ENCODE measurements at regions not wholly inside any gene's neighbourhood (a gene's known extent, or its start where the extent isn't known, plus 50 kb on each side); places are given as distances from the start of the nearest gene placed in this dataset.

DNA sequence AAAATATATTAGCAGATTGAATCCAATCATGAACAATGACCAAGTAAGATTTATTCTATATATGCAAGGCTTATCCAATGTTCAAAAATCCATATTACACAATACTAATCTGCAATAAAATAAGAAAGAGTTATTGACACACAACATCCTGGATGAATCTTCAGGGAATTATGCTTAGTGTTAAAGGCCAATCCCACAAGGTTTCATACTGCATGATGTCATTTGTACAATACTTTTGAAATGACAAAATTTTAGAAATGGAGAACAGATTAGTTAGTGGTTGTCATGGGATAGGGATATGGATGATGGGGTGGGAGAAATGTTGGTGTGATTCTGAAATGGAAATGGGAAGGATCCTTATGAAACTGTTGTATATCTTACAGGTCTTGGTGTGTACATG is 425.7 kb downstream of the SIPA1L2 start:
- peaks cover 3% of the 10 kb centered on the region; the same call in 1 of the 2 replicates for H3K27me3 Mint-ChIP-seq (ENCODE audit: low read depth)
- H3K9me3 Mint-ChIP-seq = peaks cover 39% of the 10 kb centered on the region
- H3K4me1 Mint-ChIP-seq = peaks cover 9% of the 10 kb centered on the region
- TF ChIP-seq, protein P1, sequence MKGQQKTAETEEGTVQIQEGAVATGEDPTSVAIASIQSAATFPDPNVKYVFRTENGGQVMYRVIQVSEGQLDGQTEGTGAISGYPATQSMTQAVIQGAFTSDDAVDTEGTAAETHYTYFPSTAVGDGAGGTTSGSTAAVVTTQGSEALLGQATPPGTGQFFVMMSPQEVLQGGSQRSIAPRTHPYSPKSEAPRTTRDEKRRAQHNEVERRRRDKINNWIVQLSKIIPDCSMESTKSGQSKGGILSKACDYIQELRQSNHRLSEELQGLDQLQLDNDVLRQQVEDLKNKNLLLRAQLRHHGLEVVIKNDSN (CRISPR knock-in tag; IDR thresholded peaks at IDR 0.05) = no peak
- TF ChIP-seq ATF1 (CRISPR knock-in tag; IDR thresholded peaks at IDR 0.05) (no peak), ZNF263 (CRISPR knock-in tag; IDR thresholded peaks at IDR 0.05; ENCODE audit: low read depth) (no peak), RELA (CRISPR knock-in tag; IDR thresholded peaks at IDR 0.05; ENCODE audit: borderline replicate concordance) (no peak)
- TF ChIP-seq, protein P2, sequence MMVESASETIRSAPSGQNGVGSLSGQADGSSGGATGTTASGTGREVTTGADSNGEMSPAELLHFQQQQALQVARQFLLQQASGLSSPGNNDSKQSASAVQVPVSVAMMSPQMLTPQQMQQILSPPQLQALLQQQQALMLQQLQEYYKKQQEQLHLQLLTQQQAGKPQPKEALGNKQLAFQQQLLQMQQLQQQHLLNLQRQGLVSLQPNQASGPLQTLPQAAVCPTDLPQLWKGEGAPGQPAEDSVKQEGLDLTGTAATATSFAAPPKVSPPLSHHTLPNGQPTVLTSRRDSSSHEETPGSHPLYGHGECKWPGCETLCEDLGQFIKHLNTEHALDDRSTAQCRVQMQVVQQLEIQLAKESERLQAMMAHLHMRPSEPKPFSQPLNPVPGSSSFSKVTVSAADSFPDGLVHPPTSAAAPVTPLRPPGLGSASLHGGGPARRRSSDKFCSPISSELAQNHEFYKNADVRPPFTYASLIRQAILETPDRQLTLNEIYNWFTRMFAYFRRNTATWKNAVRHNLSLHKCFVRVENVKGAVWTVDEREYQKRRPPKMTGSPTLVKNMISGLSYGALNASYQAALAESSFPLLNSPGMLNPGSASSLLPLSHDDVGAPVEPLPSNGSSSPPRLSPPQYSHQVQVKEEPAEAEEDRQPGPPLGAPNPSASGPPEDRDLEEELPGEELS (CRISPR knock-in tag; IDR thresholded peaks at IDR 0.05) = no peak
- peaks cover 40% of the 10 kb centered on the region for H3K36me3 Mint-ChIP-seq
- no peak for ATAC-seq
- ChIA-PET CTCF (interaction anchor here (1.5 kb wide), 1 partner anchor 44 kb away, joined by 3 read pairs; no protein-coding TSS in a partner anchor), POLR2A (no interaction called here)
- no peak for DNase-seq (ENCODE audit: low spot score)
- no peak overlapping the region for H3K27ac Mint-ChIP-seq
- H3K4me3 Mint-ChIP-seq = no peak overlapping the region

GRCh38 chr1:232201024-232201423 is 428.9 kb downstream of the SIPA1L2 start:
- Mint-ChIP-seq H3K27ac (no peak overlapping the region), H3K27me3 (ENCODE audit: low read depth) (peaks cover 3% of the 10 kb centered on the region; the same call in 1 of the 2 replicates), H3K36me3 (peaks cover 59% of the 10 kb centered on the region), H3K4me1 (no peaks in the 10 kb centered on the region), H3K9me3 (peaks cover 45% of the 10 kb centered on the region), H3K4me3 (no peak overlapping the region)
- ChIA-PET POLR2A (no interaction called here), CTCF (no interaction called here)
- ATAC-seq (no peak), DNase-seq (ENCODE audit: low spot score) (no peak)
- no peak for TF ChIP-seq IRF1 (CRISPR knock-in tag; IDR thresholded peaks at IDR 0.05)
- no peak for TF ChIP-seq NFYB (CRISPR knock-in tag; conservative IDR thresholded peaks at IDR 0.05; ENCODE audit: low read depth)
- no peak for TF ChIP-seq RELA (CRISPR knock-in tag; IDR thresholded peaks at IDR 0.05; ENCODE audit: borderline replicate concordance)
- no peak for TF ChIP-seq ELF4 (CRISPR knock-in tag; IDR thresholded peaks at IDR 0.05; ENCODE audit: low read depth)
- no peak for TF ChIP-seq SOX15 (CRISPR knock-in tag; IDR thresholded peaks at IDR 0.05)
- no peak for TF ChIP-seq CBFB (CRISPR knock-in tag; IDR thresholded peaks at IDR 0.05; ENCODE audit: low read depth)
- no peak for TF ChIP-seq ZNF317 (CRISPR knock-in tag; IDR thresholded peaks at IDR 0.05; ENCODE audit: borderline replicate concordance, low read depth)
- TF ChIP-seq CREM (CRISPR knock-in tag; IDR thresholded peaks at IDR 0.05) = no peak
- TF ChIP-seq, protein P1 (CRISPR knock-in tag; IDR thresholded peaks at IDR 0.05) = no peak
- no peak for TF ChIP-seq KAT7 (CRISPR knock-in tag; IDR thresholded peaks at IDR 0.05; ENCODE audit: borderline replicate concordance)
- TF ChIP-seq ETV6 (CRISPR knock-in tag; IDR thresholded peaks at IDR 0.05) = no peak
- TF ChIP-seq NR1H2 (CRISPR knock-in tag; IDR thresholded peaks at IDR 0.05) = no peak
- TF ChIP-seq RORB (CRISPR knock-in tag; IDR thresholded peaks at IDR 0.05) = no peak
- no peak for TF ChIP-seq OVOL2 (CRISPR knock-in tag; IDR thresholded peaks at IDR 0.05; ENCODE audit: borderline replicate concordance)
- no peak for TF ChIP-seq GABPB1 (CRISPR knock-in tag; IDR thresholded peaks at IDR 0.05)
- no peak for TF ChIP-seq FOXK1 (CRISPR knock-in tag; IDR thresholded peaks at IDR 0.05)
- TF ChIP-seq JUN (CRISPR knock-in tag; IDR thresholded peaks at IDR 0.05) = no peak
- TF ChIP-seq TEAD4 (CRISPR knock-in tag; IDR thresholded peaks at IDR 0.05) = no peak
- TF ChIP-seq SMAD4 (CRISPR knock-in tag; IDR thresholded peaks at IDR 0.05) = no peak
